IPS-18c (cell line): ENCODE measurements at regions not wholly inside any gene's neighbourhood (a gene's known extent, or its start where the extent isn't known, plus 50 kb on each side); places are given as distances from the start of the nearest gene placed in this dataset.

Experiments used
- H3K4me3 ChIP-seq: 2 replicates; pipeline ENCODE4 v1.7.0; 2013; ENCODE audit warnings: low read depth, mild to moderate bottlenecking, low read length, moderate library complexity; ENCODE audit not compliant: insufficient read depth
- H3K9me3 ChIP-seq: one replicate; pipeline ENCODE4 v1.6.1; 2013; ENCODE audit warnings: mild to moderate bottlenecking, low read length, moderate library complexity; ENCODE audit not compliant: control insufficient read depth, insufficient read depth

- H3K4me3 ChIP-seq = no peak overlapping the region
- peaks cover 3% of the 10 kb centered on the region for H3K9me3 ChIP-seq
Measured at GRCh38 chr11:95717314-95717713, 72.3 kb downstream of the FAM76B start.

- H3K4me3 ChIP-seq = no peak overlapping the region
- peaks cover 3% of the 10 kb centered on the region for H3K9me3 ChIP-seq
Measured at GRCh38 chr11:95716266-95716665, 73.3 kb downstream of the FAM76B start.

GRCh38 chr11:95715777-95716241 is 73.8 kb downstream of the FAM76B start:
- no peak overlapping the region for H3K4me3 ChIP-seq

GRCh38 chr11:95714843-95715776 is 74.5 kb downstream of the FAM76B start:
- no peak overlapping the region for H3K4me3 ChIP-seq
- H3K9me3 ChIP-seq = peaks cover 3% of the 10 kb centered on the region

More at GRCh38 chr11:95715777-95716241, 73.8 kb downstream of the FAM76B start:
- H3K9me3 ChIP-seq = peaks cover 3% of the 10 kb centered on the region

- no peak overlapping the region for H3K4me3 ChIP-seq
- H3K9me3 ChIP-seq = peaks cover 3% of the 10 kb centered on the region
Measured at GRCh38 chr11:95713428-95713827, 76.2 kb downstream of the FAM76B start.

DNA sequence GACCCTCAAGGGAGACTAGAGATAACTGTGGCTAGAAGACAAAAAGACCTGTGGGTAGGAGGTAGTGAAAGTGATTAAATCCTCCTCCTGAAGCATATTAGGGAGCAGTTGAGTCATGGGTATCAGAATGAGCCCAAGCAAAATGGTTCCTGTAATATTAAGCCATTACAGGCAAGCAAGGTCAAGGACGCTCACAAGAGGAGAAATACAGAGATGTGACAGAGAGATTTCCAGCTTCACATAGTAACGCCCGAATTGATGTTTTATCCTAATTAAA is 77.7 kb downstream of the FAM76B start:
- H3K9me3 ChIP-seq = peaks cover 3% of the 10 kb centered on the region

DNA sequence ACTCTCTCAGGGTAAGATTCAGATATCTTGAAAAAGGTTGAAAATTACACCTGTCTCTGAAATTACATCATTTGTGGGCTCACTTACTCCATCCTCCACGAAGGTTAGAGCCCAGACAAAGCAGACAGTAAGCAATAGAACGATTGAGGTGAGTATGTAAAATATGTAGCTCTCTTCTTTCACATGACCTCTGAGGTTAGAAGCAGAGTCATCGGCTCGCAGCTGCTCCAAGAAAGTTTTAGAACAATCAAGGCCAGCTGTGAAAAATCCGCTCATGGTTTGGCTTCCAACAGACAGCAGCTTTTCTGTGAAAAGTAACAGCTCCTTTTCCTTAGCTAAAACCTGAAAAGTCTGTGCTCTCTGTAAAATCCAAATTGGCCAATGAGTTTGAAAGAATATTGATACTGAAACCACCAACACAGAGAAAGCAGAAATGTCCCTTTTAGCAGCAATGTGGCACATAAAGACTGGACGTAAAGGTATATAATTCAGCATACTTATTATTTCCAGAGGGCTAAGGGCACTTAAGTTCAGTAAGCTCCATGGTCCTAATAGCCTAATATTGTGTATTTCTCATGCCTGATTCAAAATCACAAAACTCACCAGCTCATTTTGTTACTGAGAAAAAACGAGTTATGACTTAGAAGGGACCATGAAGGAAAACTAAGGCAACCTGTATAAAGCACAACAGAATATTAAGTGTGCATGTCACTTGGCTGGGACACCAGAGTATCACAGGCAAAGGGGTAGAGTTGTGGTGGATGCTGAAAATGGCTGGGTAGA is 78.2 kb downstream of the FAM76B start:
- Histone ChIP-seq H3K9me3 (peaks cover 3% of the 10 kb centered on the region), H3K4me3 (no peak overlapping the region)

More for the DNA sequence above, 77.7 kb downstream of the FAM76B start:
- H3K4me3 ChIP-seq = no peak overlapping the region

DNA sequence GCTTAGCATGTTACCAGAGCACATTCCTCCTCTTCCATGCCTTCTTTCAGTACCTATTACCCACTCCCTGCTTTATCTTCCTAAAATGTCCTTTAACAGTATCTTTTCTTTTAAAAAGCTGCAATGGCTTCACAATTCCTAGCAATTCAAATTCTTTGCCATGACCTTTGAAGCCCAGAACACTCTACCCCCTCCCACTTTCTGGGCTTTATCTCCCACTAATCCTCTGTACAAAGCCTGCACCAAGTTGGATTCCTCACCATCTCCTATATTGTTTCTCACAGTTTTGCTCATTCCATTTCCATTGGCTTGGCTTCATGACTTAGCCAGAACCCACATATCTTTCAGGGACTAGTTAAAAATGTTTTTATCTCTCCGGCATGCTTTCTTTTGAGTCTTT is 80.9 kb downstream of the FAM76B start:
- Histone ChIP-seq H3K4me3 (no peak overlapping the region), H3K9me3 (no peaks in the 10 kb centered on the region)

GRCh38 chr11:95706974-95707387 is 82.6 kb downstream of the FAM76B start:
- H3K4me3 ChIP-seq = no peak overlapping the region
- no peaks in the 10 kb centered on the region for H3K9me3 ChIP-seq

GRCh38 chr11:95705485-95706124 is 84.0 kb downstream of the FAM76B start:
- Histone ChIP-seq H3K9me3 (no peaks in the 10 kb centered on the region), H3K4me3 (no peak overlapping the region)

DNA sequence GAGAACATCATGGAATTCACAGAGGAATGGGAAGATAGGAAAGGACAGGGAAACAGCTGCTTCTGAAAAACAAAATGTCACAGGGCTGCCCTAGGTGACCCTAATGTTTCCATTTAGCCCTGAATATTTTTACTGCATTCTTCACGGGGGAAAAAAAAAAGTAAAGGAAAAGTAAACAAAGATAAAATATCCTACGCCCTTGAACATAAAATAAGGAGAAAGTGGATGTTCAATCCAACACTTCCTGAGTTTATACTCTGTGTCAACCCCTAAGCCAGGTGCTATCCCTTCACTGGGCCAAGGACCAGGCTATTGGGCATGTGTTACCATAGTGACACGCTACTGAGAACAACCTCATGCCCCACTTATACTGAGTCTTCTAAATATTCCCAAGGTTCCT is 84.7 kb downstream of the FAM76B start:
- H3K9me3 ChIP-seq = no peaks in the 10 kb centered on the region
- H3K4me3 ChIP-seq = no peak overlapping the region

- H3K9me3 ChIP-seq = no peaks in the 10 kb centered on the region
- no peak overlapping the region for H3K4me3 ChIP-seq
Measured at GRCh38 chr11:95703049-95703448, 86.5 kb downstream of the FAM76B start.

DNA sequence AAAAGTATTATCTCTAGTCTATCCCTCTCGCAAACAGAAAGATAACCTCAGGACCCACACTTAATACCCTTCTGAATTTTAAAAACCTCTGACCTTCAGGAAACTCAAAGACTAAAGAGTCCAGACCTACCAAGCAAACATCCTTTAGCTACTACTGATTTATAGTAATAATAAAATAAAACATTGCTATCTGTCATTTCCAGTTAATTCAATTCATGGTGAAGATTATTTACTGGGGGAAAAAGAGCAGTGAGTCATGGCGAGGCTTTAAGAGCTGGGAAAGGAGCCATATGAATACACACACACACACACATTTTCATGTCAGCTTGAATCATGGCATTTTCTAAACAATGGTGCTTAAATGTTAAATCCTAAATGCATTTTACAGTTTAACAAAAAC is 87.1 kb downstream of the FAM76B start:
- H3K9me3 ChIP-seq = no peaks in the 10 kb centered on the region
- no peak overlapping the region for H3K4me3 ChIP-seq

DNA sequence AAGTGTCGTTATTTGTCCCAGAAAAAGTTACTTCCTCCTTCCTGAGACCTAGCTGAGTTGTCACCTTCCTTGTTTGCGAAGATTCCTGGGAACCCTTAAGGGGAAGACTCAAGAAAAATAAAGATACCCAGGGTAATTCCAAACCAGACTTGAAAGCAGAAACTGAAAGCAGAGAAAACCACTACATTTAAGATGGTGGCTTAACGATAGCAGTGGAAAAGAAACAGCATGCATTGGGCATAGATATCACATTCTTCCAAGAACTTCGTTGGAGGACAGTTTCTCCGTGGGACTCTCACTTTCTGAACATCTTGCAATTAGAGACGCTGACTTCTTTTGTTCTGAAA is 89.1 kb downstream of the FAM76B start:
- Histone ChIP-seq H3K9me3 (no peaks in the 10 kb centered on the region), H3K4me3 (no peak overlapping the region)

GRCh38 chr11:95699631-95700470 is 89.7 kb downstream of the FAM76B start:
- H3K9me3 ChIP-seq = no peaks in the 10 kb centered on the region
- no peak overlapping the region for H3K4me3 ChIP-seq

GRCh38 chr11:95698676-95699557 is 90.7 kb downstream of the FAM76B start:
- no peak overlapping the region for H3K4me3 ChIP-seq
- H3K9me3 ChIP-seq = no peaks in the 10 kb centered on the region
